Tibial nerve (tissue), 4 donors: ENCODE measurements at regions not wholly inside any gene's neighbourhood (a gene's known extent, or its start where the extent isn't known, plus 50 kb on each side); places are given as distances from the start of the nearest gene placed in this dataset.

Source experiments
- DNase-seq, 2 donors: peaks; one replicate each; pipeline ENCODE4 v3.0.0-alpha.2; 2019; ENCODE audit warnings: low spot score in 2 of 2
- H3K27ac ChIP-seq, 4 donors: fragments of 200-600 bp; sonication (generic) in 3 of 4; one replicate each; pipeline ENCODE4 v1.5.1; 2017 to 2019; ENCODE audit warnings: mild to moderate bottlenecking in 1 of 4
- H3K27me3 ChIP-seq, 2 donors: fragments of 200-600 bp; sonication (generic) in 1 of 2; one replicate each; pipeline versions ENCODE4 v1.5.1 to v1.6.0; 2017 to 2019
- H3K36me3 ChIP-seq, 3 donors: fragments of 200-600 bp; sonication (generic); one replicate each; pipeline ENCODE4 v1.5.1; 2018 to 2019
- H3K4me1 ChIP-seq, 4 donors: fragments of 200-600 bp; sonication (generic) in 3 of 4; one replicate each; pipeline ENCODE4 v1.5.1; 2017 to 2019
- H3K4me3 ChIP-seq, 4 donors: fragments of 200-600 bp; sonication (generic) in 3 of 4; one replicate each; pipeline ENCODE4 v1.5.1; 2017 to 2019; ENCODE audit warnings: mild to moderate bottlenecking in 1 of 4, moderate library complexity in 1 of 4
- H3K9me3 ChIP-seq, 4 donors: fragments of 200-600 bp; sonication (generic) in 3 of 4; one replicate each; pipeline ENCODE4 v1.5.1; 2017 to 2019
- EP300 ChIP-seq, 2 donors: sonication (generic); formaldehyde crosslinking; IDR thresholded peaks; one replicate each; pipeline ENCODE4 v1.6.1; 2017; ENCODE audit warnings: antibody characterized with exemption in 2 of 2, mild to moderate bottlenecking in 1 of 2
- POLR2A ChIP-seq, 2 donors: fragments of 450-650 bp; IDR thresholded peaks; one replicate each; pipeline ENCODE4 v1.6.1; 2017; ENCODE audit warnings: antibody characterized with exemption in 2 of 2, mild to moderate bottlenecking in 2 of 2, moderate library complexity in 2 of 2
- WGBS, 2 donors: methylation state at CpG; one replicate each; pipeline ENCODE4 v1.1.5; 2018; 5-methylcytosine and 5-hydroxymethylcytosine counted together
- TF ChIP-seq, protein P1 (sequence below), 5 experiments: fragments of 200-600 bp in 3 of 5; fragments of 450-650 bp in 2 of 5; sonication (generic) in 3 of 5; IDR thresholded peaks; one replicate each; pipeline ENCODE4 v1.5.1; 2016 to 2019; ENCODE audit warnings: antibody characterized with exemption in 5 of 5, mild to moderate bottlenecking in 3 of 5, moderate library complexity in 2 of 5

DNA sequence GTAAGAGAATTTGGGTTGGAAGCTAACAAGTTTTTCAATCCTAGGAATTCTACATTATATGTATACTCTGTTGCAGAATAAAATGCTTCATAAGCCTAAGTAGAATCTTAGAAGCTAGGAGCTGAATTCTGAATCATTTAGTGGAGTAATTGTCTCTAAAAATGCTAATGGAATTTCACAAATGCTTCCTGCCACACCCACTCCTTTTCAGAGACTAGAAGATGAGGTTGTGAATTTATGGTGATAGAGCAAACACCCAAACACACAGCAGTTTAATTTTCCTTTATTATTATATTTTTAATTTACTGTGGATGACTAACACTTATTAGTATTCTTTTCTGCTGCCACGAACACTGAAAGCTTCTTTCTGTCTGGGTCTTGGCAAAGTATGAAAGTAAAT, 208.0 kb upstream of the PDE4D start:
- 42 to 43% methylated on average over 1 of the region's 1 CpG for WGBS, 2 donors
- Histone ChIP-seq H3K36me3 (no peaks in the 10 kb centered on the region), H3K4me1 (no peaks in the 10 kb centered on the region), H3K4me3 (no peak overlapping the region), H3K27me3 (no peaks in the 10 kb centered on the region), H3K9me3 (no peaks in the 10 kb centered on the region), H3K27ac (no peak overlapping the region)
- TF ChIP-seq, protein P1, sequence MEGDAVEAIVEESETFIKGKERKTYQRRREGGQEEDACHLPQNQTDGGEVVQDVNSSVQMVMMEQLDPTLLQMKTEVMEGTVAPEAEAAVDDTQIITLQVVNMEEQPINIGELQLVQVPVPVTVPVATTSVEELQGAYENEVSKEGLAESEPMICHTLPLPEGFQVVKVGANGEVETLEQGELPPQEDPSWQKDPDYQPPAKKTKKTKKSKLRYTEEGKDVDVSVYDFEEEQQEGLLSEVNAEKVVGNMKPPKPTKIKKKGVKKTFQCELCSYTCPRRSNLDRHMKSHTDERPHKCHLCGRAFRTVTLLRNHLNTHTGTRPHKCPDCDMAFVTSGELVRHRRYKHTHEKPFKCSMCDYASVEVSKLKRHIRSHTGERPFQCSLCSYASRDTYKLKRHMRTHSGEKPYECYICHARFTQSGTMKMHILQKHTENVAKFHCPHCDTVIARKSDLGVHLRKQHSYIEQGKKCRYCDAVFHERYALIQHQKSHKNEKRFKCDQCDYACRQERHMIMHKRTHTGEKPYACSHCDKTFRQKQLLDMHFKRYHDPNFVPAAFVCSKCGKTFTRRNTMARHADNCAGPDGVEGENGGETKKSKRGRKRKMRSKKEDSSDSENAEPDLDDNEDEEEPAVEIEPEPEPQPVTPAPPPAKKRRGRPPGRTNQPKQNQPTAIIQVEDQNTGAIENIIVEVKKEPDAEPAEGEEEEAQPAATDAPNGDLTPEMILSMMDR (IDR thresholded peaks at IDR 0.05), result no peak
- DNase-seq, result no peak

DNA sequence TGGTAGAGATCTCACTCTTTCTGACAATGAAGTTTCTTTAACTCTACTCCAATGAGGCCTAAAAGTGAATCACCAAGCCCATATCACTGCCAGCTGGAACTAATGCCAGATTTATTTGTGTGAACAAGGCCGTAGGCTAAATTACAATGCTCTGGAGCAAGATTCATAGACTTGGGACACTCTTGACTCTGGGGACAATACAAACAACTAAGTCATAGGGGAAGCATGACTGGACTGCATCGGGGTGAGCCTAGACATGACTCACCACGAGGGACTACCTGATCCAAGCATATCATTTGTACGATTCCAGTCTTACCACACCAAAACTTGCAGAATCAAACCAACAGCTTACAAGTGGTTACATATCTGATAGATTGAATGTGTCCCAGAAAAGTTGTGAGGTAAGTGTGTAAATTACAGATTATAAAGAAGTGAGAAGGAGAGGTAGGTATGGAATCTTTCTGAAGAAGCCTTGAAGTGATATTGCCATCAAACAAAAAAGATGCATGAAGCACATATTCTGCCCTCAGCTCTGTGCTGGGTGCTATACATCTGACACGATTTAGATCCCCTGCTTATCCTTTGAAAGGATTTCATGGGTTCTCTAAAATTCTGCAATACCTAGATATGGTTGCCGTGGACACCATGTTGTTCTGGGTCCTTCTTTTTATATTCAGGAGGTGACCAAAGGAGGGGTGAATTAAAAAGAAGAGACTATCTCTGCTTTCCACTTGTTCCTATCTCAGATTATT, 199.3 kb upstream of the PDE4D start:
- H3K9me3 ChIP-seq, result peaks cover 0 to 5% (median 2%) of the 10 kb centered on the region in 4 donors
- H3K27me3 ChIP-seq, result no peaks in the 10 kb centered on the region
- no peak overlapping the region for H3K27ac ChIP-seq
- no peaks in the 10 kb centered on the region for H3K4me1 ChIP-seq
- H3K36me3 ChIP-seq, result no peaks in the 10 kb centered on the region
- H3K4me3 ChIP-seq, result no peak overlapping the region
- WGBS, 2 donors, result 81 to 85% methylated on average over 6 of the region's 6 CpGs
- TF ChIP-seq POLR2A (IDR thresholded peaks at IDR 0.05), result no peak
- TF ChIP-seq, protein P1 (IDR thresholded peaks at IDR 0.05), result no peak
- TF ChIP-seq EP300 (IDR thresholded peaks at IDR 0.05), result no peak
- DNase-seq, result no peak

DNA sequence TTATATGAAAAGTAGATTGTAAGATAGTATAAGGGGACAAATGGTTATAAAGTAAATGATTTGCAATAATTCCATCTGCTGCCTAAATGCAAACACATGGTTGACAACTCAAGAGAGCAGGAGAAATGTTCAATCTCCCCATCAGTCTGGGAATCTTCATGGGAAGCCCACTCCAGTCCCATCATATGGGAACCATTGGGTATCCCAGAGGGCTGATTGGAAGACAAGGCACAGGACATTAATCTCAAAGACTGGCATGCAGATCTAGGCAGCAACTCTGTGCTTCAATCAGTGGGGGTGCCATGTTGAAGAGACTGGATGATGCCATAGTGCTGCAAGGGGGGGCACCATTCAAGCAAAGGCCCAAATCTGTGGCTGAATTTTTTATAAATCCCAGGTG, 193.1 kb upstream of the PDE4D start:
- Histone ChIP-seq H3K36me3 (no peaks in the 10 kb centered on the region), H3K27me3 (no peaks in the 10 kb centered on the region), H3K9me3 (peaks cover 0 to 10% (median 3%) of the 10 kb centered on the region in 4 donors), H3K4me1 (no peaks in the 10 kb centered on the region), H3K27ac (no peak overlapping the region), H3K4me3 (no peak overlapping the region)
- DNase-seq, result no peak
- TF ChIP-seq EP300 (IDR thresholded peaks at IDR 0.05) (no peak), POLR2A (IDR thresholded peaks at IDR 0.05) (no peak)
- TF ChIP-seq, protein P1 (IDR thresholded peaks at IDR 0.05), result no peak

DNA sequence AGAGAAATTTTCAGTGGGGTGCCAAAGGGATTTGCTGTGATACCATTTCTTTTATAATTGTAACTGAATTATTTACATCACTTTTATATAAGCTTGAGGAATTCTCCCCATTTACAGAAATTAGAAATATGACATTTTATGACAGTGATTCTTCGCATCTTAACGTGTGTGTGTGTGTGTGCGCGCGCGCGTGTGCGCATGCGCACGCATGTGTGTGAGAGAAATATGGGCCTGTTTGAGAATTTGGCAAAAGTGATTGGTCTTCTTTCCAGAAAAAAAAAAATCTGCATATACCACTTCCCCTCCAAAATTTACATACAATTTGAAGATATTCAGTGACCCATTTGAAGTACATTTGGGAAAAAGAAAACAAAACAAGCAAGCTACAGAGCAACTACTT, 190.7 kb upstream of the PDE4D start:
- Histone ChIP-seq H3K4me1 (no peaks in the 10 kb centered on the region), H3K9me3 (peaks cover 0 to 20% (median 3%) of the 10 kb centered on the region in 4 donors), H3K36me3 (no peaks in the 10 kb centered on the region), H3K27ac (no peak overlapping the region), H3K27me3 (no peaks in the 10 kb centered on the region), H3K4me3 (no peak overlapping the region)
- WGBS, 2 donors, result 93 to 97% methylated on average over 10 of the region's 10 CpGs
- TF ChIP-seq POLR2A (IDR thresholded peaks at IDR 0.05) (no peak), EP300 (IDR thresholded peaks at IDR 0.05) (no peak)
- TF ChIP-seq, protein P1 (IDR thresholded peaks at IDR 0.05), result no peak
- no peak for DNase-seq

DNA sequence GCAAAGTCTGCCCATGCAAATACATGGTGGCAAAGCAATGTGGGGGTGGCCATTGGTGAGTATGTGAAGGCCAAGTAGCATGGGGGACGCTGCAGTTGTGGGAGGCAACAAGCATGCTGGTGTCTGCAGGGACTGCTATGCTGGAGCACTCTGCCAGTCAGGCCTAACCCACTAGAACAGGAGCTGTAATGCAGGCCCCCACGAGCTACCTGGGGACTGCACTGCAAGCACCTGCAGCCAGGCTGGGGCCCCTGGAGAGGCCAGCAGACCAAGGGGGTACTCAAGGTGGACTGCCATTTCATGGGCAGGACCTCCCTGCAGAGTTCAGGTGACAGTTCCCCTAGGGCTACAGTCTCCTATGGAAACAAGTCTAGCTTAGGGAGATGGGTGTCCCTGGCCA, 183.8 kb upstream of the PDE4D start:
- no peaks in the 10 kb centered on the region for H3K27me3 ChIP-seq
- no peak for TF ChIP-seq EP300 (IDR thresholded peaks at IDR 0.05)
- H3K4me1 ChIP-seq, result no peaks in the 10 kb centered on the region
- peaks cover 0 to 34% (median 0%) of the 10 kb centered on the region in 4 donors for H3K9me3 ChIP-seq
- no peak overlapping the region for H3K4me3 ChIP-seq
- no peak for DNase-seq
- H3K36me3 ChIP-seq, result no peaks in the 10 kb centered on the region
- WGBS, 2 donors, result 63 to 83% methylated on average over 2 of the region's 2 CpGs
- H3K27ac ChIP-seq, result no peak overlapping the region
